Transverse colon (tissue), 4 donors: ENCODE measurements at regions not wholly inside any gene's neighbourhood (a gene's known extent, or its start where the extent isn't known, plus 50 kb on each side); places are given as distances from the start of the nearest gene placed in this dataset.

Experiments used
- EP300 ChIP-seq: sonication (generic); formaldehyde crosslinking; IDR thresholded peaks from one replicate; pipeline ENCODE4 v1.6.1; 2017; ENCODE audit warnings: antibody characterized with exemption, low read depth
- POLR2A ChIP-seq: fragments of 450-650 bp; IDR thresholded peaks from one replicate; pipeline ENCODE4 v1.6.1; 2016; ENCODE audit warnings: antibody characterized with exemption, mild to moderate bottlenecking, moderate library complexity
- POLR2AphosphoS5 ChIP-seq, 3 donors: sonication (generic); formaldehyde crosslinking; IDR thresholded peaks; one replicate each; pipeline ENCODE4 v1.6.1; 2016; ENCODE audit warnings: antibody characterized with exemption in 3 of 3
- TF ChIP-seq, protein P1 (sequence below), 5 experiments: fragments of 200-600 bp in 3 of 5; fragments of 450-650 bp in 2 of 5; sonication (generic) in 3 of 5; IDR thresholded peaks; 1 replicate in 2 of 5; 2 replicates in 3 of 5; pipeline ENCODE4 v1.5.1; 2016 to 2017; ENCODE audit warnings: antibody characterized with exemption in 5 of 5, inconsistent platforms in 3 of 5, mild to moderate bottlenecking in 2 of 5, moderate library complexity in 1 of 5

DNA sequence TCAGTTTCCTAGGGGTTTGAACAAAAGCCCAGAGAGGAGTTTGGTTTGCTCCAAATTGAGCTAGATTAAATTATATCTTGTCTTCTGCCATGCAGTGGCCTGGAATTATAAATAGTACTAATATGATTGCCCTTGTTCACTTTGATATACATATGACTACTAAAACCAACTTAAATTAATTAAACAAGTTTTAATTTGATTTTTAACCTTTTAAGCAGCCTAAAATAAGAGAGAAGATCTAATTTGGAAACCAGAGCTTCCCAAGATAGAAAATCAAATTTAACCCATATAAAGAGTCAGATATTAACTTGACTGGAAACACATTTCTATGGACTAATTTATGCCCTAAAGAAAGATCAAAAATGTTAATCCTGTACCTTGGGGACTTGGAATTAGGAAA, 444.5 kb upstream of the SLC8A1 start:
- no peak for TF ChIP-seq POLR2A
- TF ChIP-seq, protein P1, sequence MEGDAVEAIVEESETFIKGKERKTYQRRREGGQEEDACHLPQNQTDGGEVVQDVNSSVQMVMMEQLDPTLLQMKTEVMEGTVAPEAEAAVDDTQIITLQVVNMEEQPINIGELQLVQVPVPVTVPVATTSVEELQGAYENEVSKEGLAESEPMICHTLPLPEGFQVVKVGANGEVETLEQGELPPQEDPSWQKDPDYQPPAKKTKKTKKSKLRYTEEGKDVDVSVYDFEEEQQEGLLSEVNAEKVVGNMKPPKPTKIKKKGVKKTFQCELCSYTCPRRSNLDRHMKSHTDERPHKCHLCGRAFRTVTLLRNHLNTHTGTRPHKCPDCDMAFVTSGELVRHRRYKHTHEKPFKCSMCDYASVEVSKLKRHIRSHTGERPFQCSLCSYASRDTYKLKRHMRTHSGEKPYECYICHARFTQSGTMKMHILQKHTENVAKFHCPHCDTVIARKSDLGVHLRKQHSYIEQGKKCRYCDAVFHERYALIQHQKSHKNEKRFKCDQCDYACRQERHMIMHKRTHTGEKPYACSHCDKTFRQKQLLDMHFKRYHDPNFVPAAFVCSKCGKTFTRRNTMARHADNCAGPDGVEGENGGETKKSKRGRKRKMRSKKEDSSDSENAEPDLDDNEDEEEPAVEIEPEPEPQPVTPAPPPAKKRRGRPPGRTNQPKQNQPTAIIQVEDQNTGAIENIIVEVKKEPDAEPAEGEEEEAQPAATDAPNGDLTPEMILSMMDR (IDR thresholded peaks at IDR 0.05): no peak
- TF ChIP-seq POLR2AphosphoS5 (IDR thresholded peaks at IDR 0.05): no peak
- no peak for TF ChIP-seq EP300
